Mammary epithelial cell (primary cell): ENCODE measurements at regions not wholly inside any gene's neighbourhood (a gene's known extent, or its start where the extent isn't known, plus 50 kb on each side); places are given as distances from the start of the nearest gene placed in this dataset.

ENCODE experiments used
- EZH2 ChIP-seq: IDR thresholded peaks from 2 replicates; pipeline ENCODE4 v1.6.1; 2012; ENCODE audit warnings: low read length, inconsistent platforms, borderline replicate concordance
- TF ChIP-seq, protein P1 (sequence below), 2 donors: IDR thresholded peaks in 1 of 2; conservative IDR thresholded peaks in 1 of 2; 2 replicates each; pipeline ENCODE4 v1.5.1; 2011 to 2012; ENCODE audit warnings: inconsistent platforms in 2 of 2, low read length in 2 of 2, mild to moderate bottlenecking in 2 of 2, control low read depth in 1 of 2, low read depth in 1 of 2; ENCODE audit not compliant: insufficient read depth in 1 of 2; ENCODE audit errors: extremely low read depth in 1 of 2

- TF ChIP-seq, protein P1, sequence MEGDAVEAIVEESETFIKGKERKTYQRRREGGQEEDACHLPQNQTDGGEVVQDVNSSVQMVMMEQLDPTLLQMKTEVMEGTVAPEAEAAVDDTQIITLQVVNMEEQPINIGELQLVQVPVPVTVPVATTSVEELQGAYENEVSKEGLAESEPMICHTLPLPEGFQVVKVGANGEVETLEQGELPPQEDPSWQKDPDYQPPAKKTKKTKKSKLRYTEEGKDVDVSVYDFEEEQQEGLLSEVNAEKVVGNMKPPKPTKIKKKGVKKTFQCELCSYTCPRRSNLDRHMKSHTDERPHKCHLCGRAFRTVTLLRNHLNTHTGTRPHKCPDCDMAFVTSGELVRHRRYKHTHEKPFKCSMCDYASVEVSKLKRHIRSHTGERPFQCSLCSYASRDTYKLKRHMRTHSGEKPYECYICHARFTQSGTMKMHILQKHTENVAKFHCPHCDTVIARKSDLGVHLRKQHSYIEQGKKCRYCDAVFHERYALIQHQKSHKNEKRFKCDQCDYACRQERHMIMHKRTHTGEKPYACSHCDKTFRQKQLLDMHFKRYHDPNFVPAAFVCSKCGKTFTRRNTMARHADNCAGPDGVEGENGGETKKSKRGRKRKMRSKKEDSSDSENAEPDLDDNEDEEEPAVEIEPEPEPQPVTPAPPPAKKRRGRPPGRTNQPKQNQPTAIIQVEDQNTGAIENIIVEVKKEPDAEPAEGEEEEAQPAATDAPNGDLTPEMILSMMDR (conservative IDR thresholded peaks at IDR 0.05 in 1 of 2, IDR thresholded peaks at IDR 0.05 in 1 of 2; ENCODE audit: extremely low read depth in 1 of 2, insufficient read depth in 1 of 2, low read depth in 1 of 2, low read length in 2 of 2), result no peak
- no peak for TF ChIP-seq EZH2
These were observed 250.1 kb upstream of the CDH20 start for GRCh38 chr18:61082976-61083630.
